ENCODE measurements at regions not wholly inside any gene's neighbourhood (a gene's known extent, or its start where the extent isn't known, plus 50 kb on each side); places are given as distances from the start of the nearest gene placed in this dataset.

DNA sequence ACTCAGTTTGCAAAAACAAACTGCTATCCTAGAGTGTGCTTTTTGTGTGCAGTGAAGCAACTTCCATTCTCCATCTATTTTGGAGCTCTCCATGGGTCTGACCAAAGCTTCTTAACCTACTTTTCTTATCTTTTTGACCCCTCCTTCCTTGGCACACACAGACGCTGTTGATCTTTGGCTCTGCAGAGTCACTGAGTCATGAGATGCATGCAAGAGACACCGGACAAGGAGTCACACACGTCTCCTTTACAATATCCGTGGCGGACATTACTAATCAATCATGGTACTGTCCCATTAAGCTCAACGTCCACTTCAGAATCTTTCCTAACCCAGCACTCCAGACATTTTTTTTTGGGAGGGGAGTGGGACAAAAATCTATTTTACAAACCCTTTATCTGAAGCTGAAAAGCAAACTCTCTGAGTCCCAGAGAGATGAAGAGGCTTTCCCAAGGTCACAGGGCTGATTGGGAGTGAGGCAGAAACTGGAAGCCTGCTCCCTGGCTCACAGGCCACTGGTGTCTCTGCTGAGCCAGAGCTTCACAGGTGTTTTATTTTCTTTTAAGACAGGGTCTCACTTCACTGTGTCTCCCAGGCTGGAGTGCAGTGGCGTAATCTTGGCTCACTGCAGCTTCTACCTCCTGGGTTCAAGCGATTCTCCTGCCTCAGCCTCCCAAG lies 165.8 kb upstream of the SYT13 start:
- TF ChIP-seq, protein P1, sequence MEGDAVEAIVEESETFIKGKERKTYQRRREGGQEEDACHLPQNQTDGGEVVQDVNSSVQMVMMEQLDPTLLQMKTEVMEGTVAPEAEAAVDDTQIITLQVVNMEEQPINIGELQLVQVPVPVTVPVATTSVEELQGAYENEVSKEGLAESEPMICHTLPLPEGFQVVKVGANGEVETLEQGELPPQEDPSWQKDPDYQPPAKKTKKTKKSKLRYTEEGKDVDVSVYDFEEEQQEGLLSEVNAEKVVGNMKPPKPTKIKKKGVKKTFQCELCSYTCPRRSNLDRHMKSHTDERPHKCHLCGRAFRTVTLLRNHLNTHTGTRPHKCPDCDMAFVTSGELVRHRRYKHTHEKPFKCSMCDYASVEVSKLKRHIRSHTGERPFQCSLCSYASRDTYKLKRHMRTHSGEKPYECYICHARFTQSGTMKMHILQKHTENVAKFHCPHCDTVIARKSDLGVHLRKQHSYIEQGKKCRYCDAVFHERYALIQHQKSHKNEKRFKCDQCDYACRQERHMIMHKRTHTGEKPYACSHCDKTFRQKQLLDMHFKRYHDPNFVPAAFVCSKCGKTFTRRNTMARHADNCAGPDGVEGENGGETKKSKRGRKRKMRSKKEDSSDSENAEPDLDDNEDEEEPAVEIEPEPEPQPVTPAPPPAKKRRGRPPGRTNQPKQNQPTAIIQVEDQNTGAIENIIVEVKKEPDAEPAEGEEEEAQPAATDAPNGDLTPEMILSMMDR (IDR thresholded peaks at IDR 0.05; ENCODE audit: borderline replicate concordance, extremely low read depth, low read length, poor library complexity, severe bottlenecking) = no peak
- no peak for TF ChIP-seq EZH2 (IDR thresholded peaks at IDR 0.05; ENCODE audit: borderline replicate concordance, low read depth, low read length, severe bottlenecking)

All from DND-41 (cell line).